ENCODE measurements at regions not wholly inside any gene's neighbourhood (a gene's known extent, or its start where the extent isn't known, plus 50 kb on each side); places are given as distances from the start of the nearest gene placed in this dataset.
"Not testable (repeated sequence)": the region's sequence is repeated elsewhere in the genome, so short reads cannot be mapped to it uniquely, and the experiment has no call there.

GRCh38 chr5:143619040-143619439, 192.9 kb upstream of the HMHB1 start:
- DNase-seq: no peak

GRCh38 chr5:143618141-143618540, 193.8 kb upstream of the HMHB1 start:
- DNase-seq: no peak

GRCh38 chr5:143614831-143615230, 197.1 kb upstream of the HMHB1 start:
- DNase-seq: no peak

- DNase-seq: no peak
Measured at GRCh38 chr5:143613329-143613728, 198.6 kb upstream of the HMHB1 start.

GRCh38 chr5:143610946-143611345, 201.0 kb upstream of the HMHB1 start:
- DNase-seq: no peak

GRCh38 chr5:143606043-143606752, 202.7 kb upstream of the NR3C1 start:
- DNase-seq: no peak

- DNase-seq: peak; percentile 22
Measured at GRCh38 chr5:143605403-143606005, 202.0 kb upstream of the NR3C1 start.

GRCh38 chr5:143601917-143602333, 198.4 kb upstream of the NR3C1 start:
- DNase-seq: no peak

- no peak for DNase-seq
Measured at GRCh38 chr5:143601357-143601756, 197.9 kb upstream of the NR3C1 start.

GRCh38 chr5:143600396-143601075, 197.1 kb upstream of the NR3C1 start:
- DNase-seq: no peak

- DNase-seq: no peak
Measured at GRCh38 chr5:143599474-143599873, 196.0 kb upstream of the NR3C1 start.

- DNase-seq: no peak
Measured at GRCh38 chr5:143596824-143597223, 193.3 kb upstream of the NR3C1 start.

- DNase-seq: no peak
Measured at GRCh38 chr5:143594902-143595818, 191.7 kb upstream of the NR3C1 start.

GRCh38 chr5:143593723-143594122, 190.2 kb upstream of the NR3C1 start:
- no peak for DNase-seq

GRCh38 chr5:143592648-143593047, 189.2 kb upstream of the NR3C1 start:
- peak; percentile 15 for DNase-seq

GRCh38 chr5:143588933-143589662, 185.6 kb upstream of the NR3C1 start:
- DNase-seq: no peak

- DNase-seq: not testable (repeated sequence)
Measured at GRCh38 chr5:143588121-143588520, 184.6 kb upstream of the NR3C1 start.

- DNase-seq: no peak
Measured at GRCh38 chr5:143586781-143587362, 183.4 kb upstream of the NR3C1 start.

- no peak for DNase-seq
Measured at GRCh38 chr5:143585970-143586369, 182.5 kb upstream of the NR3C1 start.

- no peak for DNase-seq
Measured at GRCh38 chr5:143583409-143583808, 179.9 kb upstream of the NR3C1 start.

GRCh38 chr5:143582869-143583268, 179.4 kb upstream of the NR3C1 start:
- no peak for DNase-seq

GRCh38 chr5:143582176-143582575, 178.7 kb upstream of the NR3C1 start:
- no peak for DNase-seq
